WERI-Rb-1 (cell line): ENCODE measurements at regions not wholly inside any gene's neighbourhood (a gene's known extent, or its start where the extent isn't known, plus 50 kb on each side); places are given as distances from the start of the nearest gene placed in this dataset.

Experiments used
- DNase-seq: peaks from one replicate; pipeline ENCODE4 v3.0.0-alpha.2; 2020
- H3K27ac ChIP-seq: fragments of 250-450 bp; sonication (Bioruptor Pico); 2 replicates; pipeline ENCODE4 v1.5.1; 2020; ENCODE audit warnings: mild to moderate bottlenecking, moderate library complexity
- H3K27me3 ChIP-seq: fragments of 250-450 bp; sonication (Bioruptor Pico); 2 replicates; pipeline ENCODE4 v1.5.1; 2021; ENCODE audit warnings: mild to moderate bottlenecking, low read depth, moderate library complexity; ENCODE audit not compliant: insufficient read depth, severe bottlenecking
- H3K36me3 ChIP-seq: fragments of 250-450 bp; sonication (Bioruptor Pico); 2 replicates; pipeline ENCODE4 v1.5.1; 2020; ENCODE audit warnings: mild to moderate bottlenecking, moderate library complexity
- H3K4me3 ChIP-seq: 2 replicates; pipeline ENCODE4 v1.5.1; 2011; ENCODE audit warnings: low read depth, mild to moderate bottlenecking, control low read depth, low read length
- H3K9me3 ChIP-seq: fragments of 250-450 bp; sonication (Bioruptor Pico); 2 replicates; pipeline ENCODE4 v1.5.1; 2021; ENCODE audit warnings: mild to moderate bottlenecking, moderate library complexity; ENCODE audit not compliant: severe bottlenecking
- CTCF ChIP-seq: IDR thresholded peaks from 2 replicates; pipeline ENCODE4 v1.5.1; 2011; ENCODE audit warnings: low read depth, mild to moderate bottlenecking, control low read depth, inconsistent platforms, low read length

- no peak overlapping the region for H3K27ac ChIP-seq
- no peaks in the 10 kb centered on the region for H3K9me3 ChIP-seq
- no peak for TF ChIP-seq CTCF
- H3K36me3 ChIP-seq = no peaks in the 10 kb centered on the region
- H3K27me3 ChIP-seq = peaks cover 34% of the 10 kb centered on the region
- DNase-seq = no peak
- H3K4me3 ChIP-seq = no peak overlapping the region
These were observed 74.4 kb upstream of the CLEC14A start for GRCh38 chr14:38330275-38330674.

GRCh38 chr14:38329246-38329645 lies 73.4 kb upstream of the CLEC14A start:
- Histone ChIP-seq H3K27me3 (peaks cover 29% of the 10 kb centered on the region), H3K4me3 (no peak overlapping the region), H3K9me3 (no peaks in the 10 kb centered on the region), H3K27ac (no peak overlapping the region), H3K36me3 (no peaks in the 10 kb centered on the region)
- no peak for DNase-seq
- no peak for TF ChIP-seq CTCF

- H3K9me3 ChIP-seq = no peaks in the 10 kb centered on the region
- no peaks in the 10 kb centered on the region for H3K36me3 ChIP-seq
- H3K4me3 ChIP-seq = no peak overlapping the region
- DNase-seq = no peak
- H3K27ac ChIP-seq = no peak overlapping the region
- no peak for TF ChIP-seq CTCF
- H3K27me3 ChIP-seq = peaks cover 12% of the 10 kb centered on the region
These were observed 61.0 kb upstream of the CLEC14A start for GRCh38 chr14:38316922-38317321.

- Histone ChIP-seq H3K4me3 (no peak overlapping the region), H3K27ac (no peak overlapping the region), H3K27me3 (peaks cover 33% of the 10 kb centered on the region), H3K36me3 (no peaks in the 10 kb centered on the region), H3K9me3 (no peaks in the 10 kb centered on the region)
- DNase-seq = no peak
- no peak for TF ChIP-seq CTCF
These were observed 55.8 kb upstream of the CLEC14A start for GRCh38 chr14:38311655-38312054.

- TF ChIP-seq CTCF = no peak
- Histone ChIP-seq H3K9me3 (no peaks in the 10 kb centered on the region), H3K36me3 (no peaks in the 10 kb centered on the region), H3K27me3 (peaks cover 29% of the 10 kb centered on the region), H3K4me3 (no peak overlapping the region), H3K27ac (no peak overlapping the region)
- DNase-seq = no peak
These were observed 54.6 kb upstream of the CLEC14A start for GRCh38 chr14:38310420-38310995.
